NCI-H2171 treated with DMSO at 0.1 percent for 48 hours (cell line): ENCODE measurements at regions not wholly inside any gene's neighbourhood (a gene's known extent, or its start where the extent isn't known, plus 50 kb on each side); places are given as distances from the start of the nearest gene placed in this dataset.
"Not testable (repeated sequence)": the region's sequence is repeated elsewhere in the genome, so short reads cannot be mapped to it uniquely, and the experiment has no call there.

Experiments
- DNase-seq: peaks from one replicate; lab custom pipeline; 2025; lab: John Stamatoyannopoulos, UW

DNA sequence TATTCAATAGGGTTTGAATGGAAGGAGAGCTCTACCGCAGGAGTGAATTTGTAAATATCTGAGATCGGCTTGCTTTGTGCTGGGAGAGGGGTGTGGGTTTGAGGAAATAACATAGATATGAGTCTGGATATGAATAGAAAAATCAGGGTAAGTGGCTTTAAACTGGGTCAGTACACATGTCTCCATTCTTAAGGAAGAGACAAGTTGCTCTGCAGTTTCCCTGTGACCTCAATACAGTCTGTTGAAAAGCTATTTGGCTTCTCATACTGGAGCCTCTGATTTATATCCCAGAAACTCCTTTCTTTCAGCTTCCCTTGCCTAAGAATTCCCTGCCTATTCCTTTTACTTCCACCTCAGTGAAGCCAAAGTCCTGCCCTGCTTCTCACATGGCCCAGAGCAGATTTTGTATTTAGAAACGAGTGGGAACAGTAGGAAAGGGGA lies 153.5 kb upstream of the ATF7IP start:
- DNase-seq, result no peak

GRCh38 chr12:14213542-14213941 lies 151.9 kb upstream of the ATF7IP start:
- DNase-seq, result no peak

DNA sequence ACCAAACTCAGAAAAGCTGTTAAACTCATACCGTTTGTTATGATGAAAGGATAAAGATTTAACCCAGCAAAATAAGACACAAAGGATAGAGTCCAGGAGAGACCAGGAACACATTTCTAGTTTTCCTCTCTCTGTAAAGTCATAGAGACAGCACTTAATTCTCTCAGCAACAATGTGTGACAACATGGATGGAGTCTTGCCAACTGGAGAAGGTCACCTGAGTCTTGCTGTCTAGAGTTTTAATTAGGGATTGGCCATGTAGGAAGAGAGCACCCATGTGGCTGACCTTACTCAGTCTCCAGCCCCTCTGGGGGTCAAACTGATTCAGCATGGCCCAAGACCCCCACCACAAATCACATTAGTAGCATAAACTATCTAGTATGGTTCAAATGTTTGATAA lies 151.0 kb upstream of the ATF7IP start:
- no peak for DNase-seq

GRCh38 chr12:14215949-14216348 lies 149.5 kb upstream of the ATF7IP start:
- not testable (repeated sequence) for DNase-seq

- DNase-seq, result no peak
These were observed 148.8 kb upstream of the ATF7IP start for GRCh38 chr12:14216405-14217294.

DNA sequence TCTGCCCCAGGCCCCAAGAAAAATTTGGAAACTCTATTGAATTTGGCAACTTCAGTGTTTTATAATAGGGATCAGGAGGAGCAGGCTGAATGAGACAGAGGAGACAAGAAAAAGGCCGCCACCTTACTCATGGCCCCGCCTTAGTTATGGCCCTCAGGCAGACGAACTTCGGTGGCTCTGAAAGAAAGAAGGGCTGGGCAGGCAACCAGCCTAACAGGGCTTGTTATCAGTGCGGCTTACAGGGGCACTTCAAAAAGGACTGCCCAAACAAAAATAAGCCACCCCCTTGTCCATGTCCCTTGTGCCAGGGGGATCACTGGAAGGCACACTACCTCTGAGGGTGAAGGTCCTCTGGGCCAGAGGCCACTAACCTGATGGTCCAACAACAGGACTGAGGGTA lies 146.3 kb upstream of the ATF7IP start:
- no peak for DNase-seq

- DNase-seq, result not testable (repeated sequence)
These were observed 145.8 kb upstream of the ATF7IP start for GRCh38 chr12:14219670-14220069.

DNA sequence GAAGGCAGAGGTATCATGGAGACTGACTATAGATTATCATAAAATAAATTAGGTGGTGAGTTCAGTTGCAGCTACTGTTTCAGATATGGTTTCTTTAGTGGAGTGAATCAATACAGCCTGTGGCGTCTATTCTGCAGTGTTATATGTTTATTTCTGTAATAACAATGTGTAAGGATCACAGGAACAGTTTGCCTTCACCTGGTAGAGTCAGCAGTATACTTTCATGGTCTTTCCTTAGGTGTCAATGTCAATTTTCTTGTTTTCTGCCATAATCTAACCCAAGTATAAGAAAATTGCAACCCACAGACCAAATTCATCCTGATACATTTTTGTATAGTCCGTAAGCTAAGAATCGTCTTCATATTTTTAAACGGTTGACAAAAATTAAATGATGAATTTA lies 140.4 kb upstream of the ATF7IP start:
- no peak for DNase-seq

- not testable (repeated sequence) for DNase-seq
These were observed 130.3 kb upstream of the ATF7IP start for GRCh38 chr12:14235176-14235575.

DNA sequence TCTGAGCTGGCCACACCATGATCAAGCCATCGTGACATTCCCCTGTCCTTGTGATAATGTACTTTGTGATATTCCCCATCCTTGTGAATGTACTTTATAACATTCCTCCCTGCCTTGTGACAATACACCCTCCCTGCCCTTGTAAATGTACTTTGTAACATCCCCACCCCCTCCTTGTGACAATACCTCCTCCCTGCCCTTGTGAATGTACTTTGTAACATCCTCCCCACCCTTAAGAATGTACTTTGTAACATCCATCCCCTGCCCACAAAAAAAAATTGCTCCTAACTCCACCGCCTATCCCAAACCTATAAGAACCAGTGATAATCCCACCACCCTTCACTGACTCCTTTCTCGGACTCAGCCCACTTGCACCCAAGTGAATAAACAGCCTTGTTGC lies 128.8 kb upstream of the ATF7IP start:
- DNase-seq, result not testable (repeated sequence)

- no peak for DNase-seq
These were observed 127.2 kb upstream of the ATF7IP start for GRCh38 chr12:14238221-14238792.

GRCh38 chr12:14239350-14239934 lies 126.0 kb upstream of the ATF7IP start:
- no peak for DNase-seq

- DNase-seq, result no peak
These were observed 125.3 kb upstream of the ATF7IP start for GRCh38 chr12:14239935-14240872.

DNA sequence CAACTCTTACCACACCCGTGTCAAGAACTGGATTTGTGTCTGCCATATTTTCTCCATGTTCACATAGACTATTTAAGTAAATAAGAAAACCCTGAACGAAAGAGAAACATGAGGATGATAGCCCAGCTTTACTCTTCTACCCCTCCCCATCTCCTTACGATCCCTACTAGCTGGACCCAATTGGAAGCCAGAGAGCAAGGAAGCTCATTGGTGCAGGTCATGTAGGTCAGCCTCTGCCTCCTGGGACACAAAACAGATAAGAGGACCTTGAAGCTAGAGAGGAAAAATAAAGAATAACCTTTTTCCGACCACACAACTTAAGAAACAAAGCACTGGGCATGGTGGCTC lies 124.6 kb upstream of the ATF7IP start:
- DNase-seq, result no peak

DNA sequence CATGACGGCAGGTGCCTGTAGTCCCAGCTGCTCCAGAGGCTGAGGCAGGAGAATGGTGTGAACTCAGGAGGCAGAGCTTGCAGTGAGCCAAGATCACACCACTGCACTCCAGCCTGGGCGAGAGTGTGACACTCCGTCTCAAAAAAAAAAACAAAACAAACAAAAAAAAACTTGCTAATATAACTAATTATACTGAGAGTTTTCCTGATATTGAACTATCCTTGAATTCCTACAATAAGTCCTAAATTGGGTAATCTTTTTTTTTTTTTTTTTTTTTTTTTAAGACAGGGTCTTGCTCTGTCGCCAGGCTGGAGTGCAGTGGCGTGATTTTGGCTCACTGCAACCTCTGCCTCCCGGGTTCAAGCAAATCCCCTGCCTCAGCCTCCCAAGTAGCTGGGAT lies 122.7 kb upstream of the ATF7IP start:
- not testable (repeated sequence) for DNase-seq

- no peak for DNase-seq
These were observed 121.5 kb upstream of the ATF7IP start for GRCh38 chr12:14243941-14244340.

GRCh38 chr12:14244876-14245669 lies 120.4 kb upstream of the ATF7IP start:
- DNase-seq, result no peak

- no peak for DNase-seq
These were observed 118.3 kb upstream of the ATF7IP start for GRCh38 chr12:14247166-14247565.

DNA sequence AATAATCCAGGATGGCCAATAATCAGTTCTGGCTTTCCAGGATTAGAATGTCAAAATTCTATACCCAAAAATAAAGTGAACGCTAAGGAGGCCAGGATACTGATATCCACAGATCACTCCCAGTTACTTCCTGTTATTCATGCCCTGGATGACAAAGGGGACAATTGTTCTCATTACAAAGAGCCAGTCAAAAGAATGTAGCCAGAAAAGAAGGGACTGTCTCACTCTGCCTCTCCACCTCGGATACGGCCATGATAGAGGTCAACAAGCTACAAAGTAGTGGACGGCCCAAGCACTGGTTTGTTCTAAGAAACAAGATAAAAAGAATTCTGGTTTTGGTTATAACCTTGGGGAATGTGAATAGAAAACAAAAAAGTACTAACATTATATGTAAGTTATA lies 116.1 kb upstream of the ATF7IP start:
- DNase-seq, result no peak

- DNase-seq, result no peak
These were observed 112.8 kb upstream of the ATF7IP start for GRCh38 chr12:14252697-14253096.

DNA sequence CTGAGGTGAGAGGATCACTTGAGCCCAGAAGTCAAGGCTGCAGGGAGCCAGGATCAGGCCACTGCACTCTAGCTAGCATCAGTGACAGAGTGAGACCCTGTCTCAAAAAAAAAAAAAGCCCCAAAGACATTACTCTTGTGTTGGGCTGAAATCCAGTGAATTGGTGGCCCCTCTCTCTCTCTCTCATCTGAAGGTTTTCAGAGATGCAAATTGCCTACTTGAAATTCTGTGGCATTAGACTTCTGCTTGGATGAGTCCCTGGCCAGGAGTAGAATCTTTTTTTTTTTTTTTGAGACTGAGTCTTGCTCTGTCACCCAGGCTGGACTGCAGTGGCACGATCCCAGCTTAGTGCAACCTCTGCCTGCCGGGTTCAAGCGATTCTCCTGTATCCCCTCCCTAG lies 112.0 kb upstream of the ATF7IP start:
- no peak for DNase-seq
